ENCODE measurements at regions not wholly inside any gene's neighbourhood (a gene's known extent, or its start where the extent isn't known, plus 50 kb on each side); places are given as distances from the start of the nearest gene placed in this dataset.

DNA sequence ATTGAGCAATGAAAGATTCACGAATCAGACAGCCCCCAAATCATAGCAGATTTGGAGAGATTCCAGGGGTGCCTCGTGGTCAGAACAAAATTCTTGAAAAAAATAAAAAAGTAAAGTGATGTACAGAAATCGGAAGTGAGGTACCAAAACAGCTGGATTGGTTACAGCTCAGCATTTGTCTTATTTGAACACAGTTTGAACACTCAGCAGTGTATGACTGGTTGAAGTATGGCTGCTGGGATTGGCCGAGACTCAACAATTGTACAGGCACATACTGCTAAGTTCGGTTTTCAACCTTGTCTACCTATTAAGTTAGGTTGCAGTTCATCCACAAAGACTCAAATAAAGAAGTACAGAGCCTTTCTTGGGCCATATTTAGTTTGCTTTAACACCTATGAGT is 865.4 kb upstream of the TMEM132C start:
- H3K4me1 ChIP-seq (ENCODE audit: control insufficient read depth, insufficient read depth, low read length), result no peaks in the 10 kb centered on the region
- no peak overlapping the region for H3K4me3 ChIP-seq (ENCODE audit: low read length)
- no peaks in the 10 kb centered on the region for H3K36me3 ChIP-seq (ENCODE audit: control insufficient read depth, insufficient read depth, low read length)
- no peak overlapping the region for H3K9ac ChIP-seq (ENCODE audit: low read length)
- H3K27me3 ChIP-seq (ENCODE audit: control insufficient read depth, insufficient read depth, low read length), result no peaks in the 10 kb centered on the region
- H3K27ac ChIP-seq (ENCODE audit: low read depth, low read length), result no peak overlapping the region

DNA sequence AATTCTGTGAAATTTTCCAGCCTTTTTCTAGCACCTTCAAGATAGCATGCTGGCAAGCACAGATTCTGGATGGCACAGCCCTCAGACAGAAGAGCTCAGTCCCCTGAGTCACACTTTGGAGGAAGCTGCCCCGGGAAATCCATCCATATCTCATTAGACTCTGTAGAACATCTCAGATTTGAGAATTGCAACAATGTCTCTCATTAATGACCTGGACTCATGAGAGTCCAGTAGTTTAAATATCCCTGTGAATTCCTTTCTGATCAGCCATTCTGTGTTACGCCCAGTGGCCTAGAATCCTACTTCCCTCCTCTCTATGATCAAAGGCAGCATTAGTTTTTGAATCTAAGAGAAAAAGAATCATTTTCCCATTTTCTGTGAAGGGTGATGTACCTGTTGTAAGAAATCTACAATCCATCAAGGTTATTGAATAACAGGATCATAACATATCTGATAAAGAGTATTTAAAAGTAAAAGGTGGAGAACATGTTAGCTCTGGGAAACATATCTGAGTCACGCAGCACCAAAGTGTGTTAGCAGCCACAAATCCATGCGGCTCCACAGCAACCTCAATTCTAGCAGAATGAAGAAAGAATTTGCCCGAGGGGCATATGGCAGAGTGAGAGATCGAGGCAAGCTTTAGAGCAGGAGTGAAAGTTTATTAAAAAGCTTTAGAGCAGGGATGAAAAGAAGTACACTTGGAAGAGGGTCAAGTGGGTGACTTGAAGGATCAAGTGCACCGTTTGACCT is 855.6 kb upstream of the TMEM132C start:
- Histone ChIP-seq H3K27me3 (ENCODE audit: control insufficient read depth, insufficient read depth, low read length) (no peaks in the 10 kb centered on the region), H3K4me1 (ENCODE audit: control insufficient read depth, insufficient read depth, low read length) (no peaks in the 10 kb centered on the region), H3K4me3 (ENCODE audit: low read length) (no peak overlapping the region), H3K27ac (ENCODE audit: low read depth, low read length) (no peak overlapping the region), H3K36me3 (ENCODE audit: control insufficient read depth, insufficient read depth, low read length) (no peaks in the 10 kb centered on the region), H3K9ac (ENCODE audit: low read length) (no peak overlapping the region)

DNA sequence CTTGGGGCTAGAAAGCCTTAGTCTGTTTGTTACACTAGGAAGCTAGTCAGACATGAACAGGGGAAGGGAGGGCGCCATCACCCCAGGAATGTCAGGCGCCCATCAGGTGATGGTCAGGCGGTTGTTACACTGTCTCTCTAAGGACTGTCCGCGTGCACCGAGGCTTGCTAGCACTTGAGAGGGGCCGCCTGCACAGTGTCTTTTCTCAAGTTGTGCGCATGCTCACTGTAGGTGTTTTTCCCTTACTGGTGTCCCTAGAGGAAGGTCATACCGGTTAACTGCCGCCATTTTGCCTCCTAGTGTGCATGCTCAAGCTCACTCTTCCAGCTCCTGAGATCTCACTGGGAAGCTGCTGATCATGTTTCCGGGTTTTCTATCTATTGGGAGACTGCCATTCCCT is 855.0 kb upstream of the TMEM132C start:
- Histone ChIP-seq H3K4me3 (ENCODE audit: low read length) (no peak overlapping the region), H3K9ac (ENCODE audit: low read length) (no peak overlapping the region), H3K27ac (ENCODE audit: low read depth, low read length) (no peak overlapping the region), H3K27me3 (ENCODE audit: control insufficient read depth, insufficient read depth, low read length) (no peaks in the 10 kb centered on the region), H3K4me1 (ENCODE audit: control insufficient read depth, insufficient read depth, low read length) (no peaks in the 10 kb centered on the region), H3K36me3 (ENCODE audit: control insufficient read depth, insufficient read depth, low read length) (no peaks in the 10 kb centered on the region)

DNA sequence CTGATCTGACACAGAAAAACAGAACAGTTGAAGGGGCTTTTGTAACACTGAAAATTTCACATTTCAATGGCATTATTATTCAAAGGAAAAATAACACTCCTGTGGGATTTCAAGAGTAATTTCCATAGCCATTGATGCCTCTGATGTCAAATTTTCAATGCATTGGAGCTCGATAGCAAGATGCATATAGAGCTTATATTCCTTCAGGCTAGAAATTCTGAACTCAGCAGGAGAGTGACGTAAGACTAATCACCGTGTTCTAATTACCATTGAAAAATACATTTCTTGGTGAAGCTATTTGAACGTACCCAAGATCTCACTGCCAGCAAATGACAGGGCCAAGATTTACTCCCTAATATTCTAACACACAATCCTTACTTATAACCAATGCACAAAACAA is 854.1 kb upstream of the TMEM132C start:
- Histone ChIP-seq H3K9ac (ENCODE audit: low read length) (no peak overlapping the region), H3K4me3 (ENCODE audit: low read length) (no peak overlapping the region), H3K27ac (ENCODE audit: low read depth, low read length) (no peak overlapping the region), H3K36me3 (ENCODE audit: control insufficient read depth, insufficient read depth, low read length) (no peaks in the 10 kb centered on the region), H3K27me3 (ENCODE audit: control insufficient read depth, insufficient read depth, low read length) (no peaks in the 10 kb centered on the region), H3K4me1 (ENCODE audit: control insufficient read depth, insufficient read depth, low read length) (no peaks in the 10 kb centered on the region)

DNA sequence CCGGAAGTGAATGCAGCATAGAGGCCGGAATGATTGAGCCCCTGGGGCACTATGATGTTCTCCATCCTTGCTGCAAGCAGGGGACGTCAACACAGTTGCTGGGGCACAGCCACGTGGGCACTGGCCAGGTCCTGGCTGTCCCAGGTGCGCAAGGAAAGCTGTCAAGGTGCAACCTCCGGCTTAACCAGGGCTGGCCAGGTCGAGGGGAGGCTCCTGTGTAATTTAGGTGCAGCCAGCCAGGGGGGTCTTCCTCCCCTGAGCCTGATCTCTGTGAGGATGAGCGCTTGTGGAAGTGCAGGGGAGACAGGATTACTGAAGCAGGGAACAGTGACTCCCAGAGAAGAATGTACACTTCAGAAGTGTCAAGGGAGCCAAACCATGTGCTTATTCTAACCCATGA is 852.8 kb upstream of the TMEM132C start:
- Histone ChIP-seq H3K27me3 (ENCODE audit: control insufficient read depth, insufficient read depth, low read length) (no peaks in the 10 kb centered on the region), H3K4me1 (ENCODE audit: control insufficient read depth, insufficient read depth, low read length) (no peaks in the 10 kb centered on the region), H3K27ac (ENCODE audit: low read depth, low read length) (no peak overlapping the region), H3K4me3 (ENCODE audit: low read length) (no peak overlapping the region), H3K36me3 (ENCODE audit: control insufficient read depth, insufficient read depth, low read length) (no peaks in the 10 kb centered on the region), H3K9ac (ENCODE audit: low read length) (no peak overlapping the region)

DNA sequence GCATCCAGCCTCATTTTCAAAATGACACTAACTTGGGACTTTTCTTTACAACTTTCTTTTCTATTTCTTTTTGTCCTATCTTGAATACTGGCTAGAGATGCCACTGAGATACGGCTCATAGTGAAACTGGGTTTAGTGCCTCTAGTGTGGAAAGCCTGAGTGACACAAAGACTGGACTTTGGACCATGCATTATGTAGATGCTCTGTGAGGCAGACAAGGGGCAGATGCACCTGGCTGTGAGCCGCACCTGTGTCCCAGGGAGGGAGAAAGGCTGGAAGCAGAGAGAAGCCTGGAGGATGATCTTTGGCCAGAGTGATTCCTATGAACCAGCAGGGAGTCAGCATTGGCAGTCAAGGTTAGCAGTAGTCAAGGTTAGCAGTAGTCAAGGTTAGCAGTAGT is 852.3 kb upstream of the TMEM132C start:
- Histone ChIP-seq H3K27ac (ENCODE audit: low read depth, low read length) (no peak overlapping the region), H3K9ac (ENCODE audit: low read length) (no peak overlapping the region), H3K36me3 (ENCODE audit: control insufficient read depth, insufficient read depth, low read length) (no peaks in the 10 kb centered on the region), H3K4me3 (ENCODE audit: low read length) (no peak overlapping the region), H3K4me1 (ENCODE audit: control insufficient read depth, insufficient read depth, low read length) (no peaks in the 10 kb centered on the region), H3K27me3 (ENCODE audit: control insufficient read depth, insufficient read depth, low read length) (no peaks in the 10 kb centered on the region)

DNA sequence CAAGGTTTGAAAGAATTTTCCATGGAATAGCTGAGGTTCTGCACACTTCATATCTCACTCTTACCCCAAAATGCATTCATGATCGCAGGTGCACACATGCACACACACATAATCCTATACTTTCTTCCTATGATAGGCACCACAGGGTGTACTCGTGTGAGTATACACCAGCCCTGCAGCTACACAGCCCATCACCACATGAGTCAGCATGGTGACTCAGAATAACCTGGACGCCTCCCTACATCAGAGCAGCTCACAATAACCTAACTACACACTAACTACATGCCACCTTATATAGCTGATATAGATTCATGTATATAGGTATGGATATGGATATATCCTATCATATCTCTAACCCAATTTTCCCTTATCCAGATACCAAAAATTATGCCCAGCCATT is 850.2 kb upstream of the TMEM132C start:
- no peaks in the 10 kb centered on the region for H3K27me3 ChIP-seq (ENCODE audit: control insufficient read depth, insufficient read depth, low read length)
- no peak overlapping the region for H3K9ac ChIP-seq (ENCODE audit: low read length)
- H3K4me3 ChIP-seq (ENCODE audit: low read length), result no peak overlapping the region
- H3K27ac ChIP-seq (ENCODE audit: low read depth, low read length), result no peak overlapping the region
- H3K36me3 ChIP-seq (ENCODE audit: control insufficient read depth, insufficient read depth, low read length), result no peaks in the 10 kb centered on the region
- no peaks in the 10 kb centered on the region for H3K4me1 ChIP-seq (ENCODE audit: control insufficient read depth, insufficient read depth, low read length)

DNA sequence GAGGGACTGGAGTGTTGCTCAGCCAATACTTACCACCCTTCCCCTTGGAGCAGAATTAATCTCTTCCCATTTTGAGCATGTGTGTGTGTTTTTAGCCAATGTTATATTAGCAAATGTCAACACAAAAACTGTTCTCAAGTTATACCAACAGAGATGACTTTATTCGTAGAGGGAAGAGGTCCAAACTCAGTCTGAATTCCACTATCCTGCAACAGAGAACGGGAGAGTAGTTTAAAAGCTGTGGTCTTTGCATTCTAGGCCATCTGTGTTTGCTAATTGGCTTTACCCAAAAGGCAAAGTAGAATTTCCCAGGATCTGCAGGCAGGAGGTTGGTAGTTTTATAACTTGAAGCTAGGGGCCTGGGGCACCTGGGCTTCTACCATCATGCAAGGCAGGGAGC is 847.9 kb upstream of the TMEM132C start:
- H3K4me3 ChIP-seq (ENCODE audit: low read length), result no peak overlapping the region
- no peak overlapping the region for H3K27ac ChIP-seq (ENCODE audit: low read depth, low read length)
- H3K9ac ChIP-seq (ENCODE audit: low read length), result no peak overlapping the region
- H3K27me3 ChIP-seq (ENCODE audit: control insufficient read depth, insufficient read depth, low read length), result no peaks in the 10 kb centered on the region
- no peaks in the 10 kb centered on the region for H3K36me3 ChIP-seq (ENCODE audit: control insufficient read depth, insufficient read depth, low read length)
- no peaks in the 10 kb centered on the region for H3K4me1 ChIP-seq (ENCODE audit: control insufficient read depth, insufficient read depth, low read length)

DNA sequence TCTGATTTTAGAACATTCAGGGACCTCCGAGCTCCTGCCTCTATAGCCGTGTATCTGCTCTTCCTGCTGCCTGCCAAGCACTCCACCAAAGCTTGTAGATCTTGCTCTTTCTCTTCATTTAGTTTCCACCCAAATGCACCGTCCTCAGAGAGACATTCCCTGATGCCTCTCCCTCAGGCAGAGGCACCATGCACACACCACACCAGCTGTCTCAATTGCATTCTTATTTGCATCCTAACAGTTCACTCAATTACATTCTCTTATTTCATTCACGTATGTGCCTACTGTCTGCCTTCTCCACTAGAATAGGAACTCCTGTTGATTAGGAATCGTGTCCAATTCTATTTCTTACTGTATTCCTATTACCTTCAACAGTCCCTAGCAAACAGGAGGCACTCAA is 845.4 kb upstream of the TMEM132C start:
- H3K4me1 ChIP-seq (ENCODE audit: control insufficient read depth, insufficient read depth, low read length), result no peaks in the 10 kb centered on the region
- no peaks in the 10 kb centered on the region for H3K36me3 ChIP-seq (ENCODE audit: control insufficient read depth, insufficient read depth, low read length)
- no peaks in the 10 kb centered on the region for H3K27me3 ChIP-seq (ENCODE audit: control insufficient read depth, insufficient read depth, low read length)
- H3K9ac ChIP-seq (ENCODE audit: low read length), result no peak overlapping the region
- H3K4me3 ChIP-seq (ENCODE audit: low read length), result no peak overlapping the region
- no peak overlapping the region for H3K27ac ChIP-seq (ENCODE audit: low read depth, low read length)

DNA sequence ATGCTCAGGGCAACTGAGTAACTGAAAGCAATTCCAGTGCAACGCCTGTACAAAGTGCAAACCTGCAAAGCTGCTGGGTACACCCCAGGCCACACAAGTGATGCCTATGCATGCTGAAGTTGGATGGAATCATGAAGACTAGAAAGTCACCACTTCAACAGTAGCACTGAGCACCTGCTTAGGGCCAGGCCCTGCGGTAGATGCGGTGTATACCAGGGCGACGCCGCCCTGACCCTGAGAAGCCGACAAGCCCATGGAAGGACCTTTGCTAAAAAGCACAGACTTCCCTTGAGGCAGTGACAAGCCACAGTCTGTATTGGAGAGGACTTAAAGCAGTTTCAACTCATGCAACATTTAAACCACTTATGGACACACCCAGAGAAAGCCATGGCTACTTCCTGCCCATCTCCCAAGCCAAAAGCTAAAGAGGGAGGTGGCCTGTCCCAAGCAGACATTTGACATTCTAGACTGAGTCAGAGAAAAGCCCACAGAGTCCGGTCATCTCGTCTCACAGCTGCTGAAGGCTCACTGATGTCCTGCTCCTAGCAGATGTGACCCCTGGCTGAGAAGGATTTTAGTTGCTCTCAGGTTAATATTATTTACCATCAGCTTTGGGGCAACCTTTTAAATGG is 843.9 kb upstream of the TMEM132C start:
- H3K36me3 ChIP-seq (ENCODE audit: control insufficient read depth, insufficient read depth, low read length), result no peaks in the 10 kb centered on the region
- no peaks in the 10 kb centered on the region for H3K27me3 ChIP-seq (ENCODE audit: control insufficient read depth, insufficient read depth, low read length)
- no peak overlapping the region for H3K27ac ChIP-seq (ENCODE audit: low read depth, low read length)
- no peak overlapping the region for H3K4me3 ChIP-seq (ENCODE audit: low read length)
- no peak overlapping the region for H3K9ac ChIP-seq (ENCODE audit: low read length)
- H3K4me1 ChIP-seq (ENCODE audit: control insufficient read depth, insufficient read depth, low read length), result no peaks in the 10 kb centered on the region

DNA sequence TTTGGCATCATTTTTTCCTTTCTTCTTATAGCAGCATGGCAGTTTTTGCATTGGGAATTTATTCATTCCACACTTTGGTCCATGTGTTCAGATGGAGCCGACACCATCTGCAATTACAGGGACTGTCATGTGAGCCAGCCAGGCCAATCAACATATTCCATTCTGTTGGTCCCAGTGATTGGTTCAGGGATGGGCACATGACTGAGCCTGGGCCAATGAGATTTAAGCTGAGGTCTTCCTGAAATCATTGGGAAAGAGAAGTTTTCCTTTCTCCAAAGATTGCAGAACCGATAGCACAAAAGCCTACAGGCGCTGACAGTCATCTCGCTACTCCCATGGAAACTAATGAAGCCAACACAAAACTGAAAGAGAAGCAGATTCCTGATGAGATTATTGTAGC is 841.5 kb upstream of the TMEM132C start:
- no peak overlapping the region for H3K9ac ChIP-seq (ENCODE audit: low read length)
- no peak overlapping the region for H3K27ac ChIP-seq (ENCODE audit: low read depth, low read length)
- no peaks in the 10 kb centered on the region for H3K36me3 ChIP-seq (ENCODE audit: control insufficient read depth, insufficient read depth, low read length)
- no peaks in the 10 kb centered on the region for H3K4me1 ChIP-seq (ENCODE audit: control insufficient read depth, insufficient read depth, low read length)
- no peaks in the 10 kb centered on the region for H3K27me3 ChIP-seq (ENCODE audit: control insufficient read depth, insufficient read depth, low read length)
- H3K4me3 ChIP-seq (ENCODE audit: low read length), result no peak overlapping the region

DNA sequence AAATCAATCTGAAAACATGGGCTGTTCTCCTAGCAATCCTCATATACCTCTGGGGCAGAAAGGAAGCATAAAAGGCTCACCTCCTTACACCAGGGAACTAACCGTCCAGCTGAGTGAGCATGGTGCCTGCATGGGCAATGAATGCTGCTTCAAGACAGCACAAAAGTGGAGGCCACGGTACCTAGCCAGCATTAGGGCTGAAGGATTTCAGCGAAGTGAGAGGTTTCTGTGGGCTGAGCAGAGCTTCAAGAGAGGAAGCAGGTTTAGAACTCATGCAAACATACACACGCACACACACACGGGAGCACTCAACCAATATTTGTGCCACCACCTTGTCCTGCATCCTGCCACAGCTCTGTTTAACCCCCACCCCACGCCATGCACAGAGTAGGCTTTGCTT is 838.5 kb upstream of the TMEM132C start:
- H3K27ac ChIP-seq (ENCODE audit: low read depth, low read length), result no peak overlapping the region
- H3K4me1 ChIP-seq (ENCODE audit: control insufficient read depth, insufficient read depth, low read length), result no peaks in the 10 kb centered on the region
- H3K36me3 ChIP-seq (ENCODE audit: control insufficient read depth, insufficient read depth, low read length), result no peaks in the 10 kb centered on the region
- H3K9ac ChIP-seq (ENCODE audit: low read length), result no peak overlapping the region
- no peaks in the 10 kb centered on the region for H3K27me3 ChIP-seq (ENCODE audit: control insufficient read depth, insufficient read depth, low read length)
- H3K4me3 ChIP-seq (ENCODE audit: low read length), result no peak overlapping the region

Data from rectal smooth muscle tissue (tissue), 1 donor.